HCT116 (cell line): ENCODE measurements at regions not wholly inside any gene's neighbourhood (a gene's known extent, or its start where the extent isn't known, plus 50 kb on each side); places are given as distances from the start of the nearest gene placed in this dataset.
"Not testable (repeated sequence)": the region's sequence is repeated elsewhere in the genome, so short reads cannot be mapped to it uniquely, and the experiment has no call there.

Experiments
- ATAC-seq: fragments of 200-7000 bp; cut with Tn5 transposase; 2 replicates; pipeline ENCODE4 v1.9.1; 2020; ENCODE audit warnings: mild to moderate bottlenecking, moderate library complexity
- BruUV-seq: library from RNA; stranded (reverse); fragments of 400-500 nt; replicated peaks from 2 replicates; lab custom pipeline; 2021; lab: Mats Ljungman, UMichigan
- CTCF ChIA-PET: fragments of 300-600 bp; sonication (Branson Sonifier 250); formaldehyde crosslinking; loops from one replicate; lab custom pipeline; 2021; ENCODE audit warnings: antibody characterized with exemption; lab: Charles Lee
- POLR2A ChIA-PET: fragments of 300-600, 350-600 bp; sonication (Branson Sonifier 250); formaldehyde crosslinking; loops from one replicate; lab custom pipeline; 2021; ENCODE audit warnings: antibody characterized with exemption; lab: Charles Lee
- RAD21 ChIA-PET, 2 experiments: fragments of 300-600 bp; sonication (Branson Sonifier 250); formaldehyde crosslinking; loops; one replicate each; lab custom pipeline; 2023; ENCODE audit warnings: low total read pairs in 2 of 2; ENCODE audit not compliant: uncharacterized antibody in 2 of 2, unreplicated experiment in 2 of 2, low non-redundant PET in 1 of 2; lab: Charles Lee
- DNase-seq: peaks from one replicate; pipeline ENCODE4 v3.0.0-alpha.2; 2010; ENCODE audit warnings: low read depth, low spot score
- H2AFZ ChIP-seq: fragments of 200-600 bp; shearing (Covaris generic), sonication (generic); 2 replicates; pipeline ENCODE4 v1.6.1; 2017; ENCODE audit warnings: low read depth, mixed run types, mixed read lengths, antibody characterized with exemption, low read length; ENCODE audit not compliant: poor library complexity, severe bottlenecking
- H3K27ac ChIP-seq: 2 replicates; pipeline ENCODE4 v1.5.1; 2012; ENCODE audit warnings: low read depth, low read length
- H3K27me3 ChIP-seq: fragments of 200-600 bp; sonication (generic); 2 replicates; pipeline ENCODE4 v1.6.1; 2016; ENCODE audit warnings: mixed run types, low read length, mixed read lengths; ENCODE audit not compliant: insufficient read depth
- H3K36me3 ChIP-seq, 2 experiments: fragments of 200-500 bp in 1 of 2; fragments of 200-600 bp in 1 of 2; sonication (Bioruptor generic) in 1 of 2; sonication (generic) in 1 of 2; 2 replicates each; pipeline versions ENCODE4 v1.5.1 to v1.6.1; 2014 to 2016; ENCODE audit warnings: low read length in 2 of 2, inconsistent platforms in 1 of 2, mixed read lengths in 1 of 2, mixed run types in 1 of 2; ENCODE audit not compliant: insufficient read depth in 2 of 2, control insufficient read depth in 1 of 2
- H3K4me1 ChIP-seq, 2 experiments: fragments of 200-600 bp in 1 of 2; sonication (generic) in 1 of 2; 2 replicates each; pipeline versions ENCODE4 v1.5.1 to v1.6.1; 2012 to 2017; ENCODE audit warnings: low read length in 2 of 2, inconsistent platforms in 1 of 2, mild to moderate bottlenecking in 1 of 2, mixed read lengths in 1 of 2, mixed run types in 1 of 2, moderate library complexity in 1 of 2; ENCODE audit not compliant: insufficient read depth in 2 of 2, control insufficient read depth in 1 of 2
- H3K4me2 ChIP-seq: fragments of 200-600 bp; sonication (generic); 2 replicates; pipeline ENCODE4 v1.6.1; 2017; ENCODE audit warnings: mixed run types, low read length, mixed read lengths
- H3K4me3 ChIP-seq, 2 experiments: fragments of 200-600 bp in 1 of 2; sonication (generic) in 1 of 2; replicated peaks in 1 of 2; 2 replicates each; pipeline ENCODE4 v1.5.1; 2011 to 2016; ENCODE audit warnings: low read length in 2 of 2, control low read depth in 1 of 2, low read depth in 1 of 2, mild to moderate bottlenecking in 1 of 2, mixed read lengths in 1 of 2, mixed run types in 1 of 2
- H3K79me2 ChIP-seq: fragments of 200-600 bp; sonication (generic); 2 replicates; pipeline ENCODE4 v1.6.1; 2017; ENCODE audit warnings: mild to moderate bottlenecking, mixed run types, low read length, moderate library complexity, mixed read lengths; ENCODE audit not compliant: insufficient read depth
- H3K9ac ChIP-seq: fragments of 200-600 bp; sonication (generic); 2 replicates; pipeline ENCODE4 v1.6.1; 2016; ENCODE audit warnings: low read length, mixed read lengths
- H3K9me2 ChIP-seq: fragments of 200-600 bp; sonication (generic), shearing (Covaris generic); 2 replicates; pipeline ENCODE4 v1.6.1; 2017; ENCODE audit warnings: mixed run types, mild to moderate bottlenecking, moderate library complexity; ENCODE audit not compliant: insufficient read depth
- H3K9me3 ChIP-seq, 2 experiments: fragments of 200-500 bp in 1 of 2; fragments of 200-600 bp in 1 of 2; sonication (Bioruptor generic) in 1 of 2; sonication (generic) in 1 of 2; 2 replicates each; pipeline ENCODE4 v1.6.1; 2014 to 2017; ENCODE audit warnings: low read length in 2 of 2, mixed read lengths in 2 of 2, inconsistent platforms in 1 of 2, low read depth in 1 of 2, mild to moderate bottlenecking in 1 of 2, mixed run types in 1 of 2, moderate library complexity in 1 of 2; ENCODE audit not compliant: control insufficient read depth in 1 of 2, insufficient read depth in 1 of 2
- H4K20me1 ChIP-seq: fragments of 200-600 bp; sonication (generic), shearing (Covaris generic); 2 replicates; pipeline ENCODE4 v1.6.1; 2017; ENCODE audit warnings: mixed run types, mild to moderate bottlenecking, moderate library complexity; ENCODE audit not compliant: insufficient read depth
- ATF3 ChIP-seq: IDR thresholded peaks from 2 replicates; pipeline ENCODE4 v1.6.1; 2012
- intact Hi-C: fragments of 100-400 bp; cut with micrococcal nuclease; formaldehyde crosslinking; loops from 2 replicates; pipeline ENCODE4 v1.10.0; 2022

DNA sequence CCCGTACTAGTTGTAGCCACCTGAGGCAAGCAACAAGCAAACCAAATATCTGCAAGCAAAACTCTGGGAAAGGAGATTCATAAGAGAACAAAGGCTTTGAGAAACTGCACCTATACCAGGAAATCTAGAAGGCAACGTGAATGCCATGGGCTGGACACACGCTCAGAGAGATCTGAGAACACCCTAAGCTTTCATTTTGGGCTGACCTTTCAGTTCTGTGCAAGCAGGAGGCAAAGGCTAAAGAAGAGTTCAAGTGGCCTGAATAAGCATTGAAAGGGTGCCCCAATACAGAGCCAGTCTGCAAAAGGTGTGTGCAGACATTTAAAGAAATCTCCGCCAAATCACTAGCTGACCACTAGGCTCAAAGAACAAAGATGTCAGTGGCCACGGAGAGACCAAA is 461.6 kb downstream of the PYDC2 start:
- no peak overlapping the region for H2AFZ ChIP-seq
- no peaks in the 10 kb centered on the region for H3K36me3 ChIP-seq
- no peak overlapping the region for H3K4me3 ChIP-seq
- POLR2A ChIA-PET, result no interaction called here
- no peaks in the 10 kb centered on the region for H3K79me2 ChIP-seq
- H3K27ac ChIP-seq, result no peak overlapping the region
- intact Hi-C loops, result no loop called here
- H3K4me1 ChIP-seq, result no peaks in the 10 kb centered on the region
- no peaks in the 10 kb centered on the region for H4K20me1 ChIP-seq
- RAD21 ChIA-PET, result no interaction called here
- CTCF ChIA-PET, result no interaction called here
- H3K9ac ChIP-seq, result no peak overlapping the region
- ATAC-seq (no peak), DNase-seq (no peak)
- no peaks in the 10 kb centered on the region for H3K27me3 ChIP-seq
- H3K4me2 ChIP-seq, result no peak overlapping the region
- no peaks in the 10 kb centered on the region for H3K9me2 ChIP-seq
- TF ChIP-seq ATF3, result no peak
- BruUV-seq, result no TSS peak
- H3K9me3 ChIP-seq, result no peaks in the 10 kb centered on the region

- BruUV-seq, H3K79me2 ChIP-seq, H3K9me2 ChIP-seq, H3K4me2 ChIP-seq, ATAC-seq, H2AFZ ChIP-seq, RAD21 ChIA-PET, H3K36me3 ChIP-seq, H4K20me1 ChIP-seq, DNase-seq, H3K4me3 ChIP-seq, POLR2A ChIA-PET, H3K27ac ChIP-seq, H3K9ac ChIP-seq, H3K9me3 ChIP-seq, intact Hi-C loops, CTCF ChIA-PET, H3K4me1 ChIP-seq, H3K27me3 ChIP-seq: not testable (repeated sequence)
These were observed 466.3 kb downstream of the PYDC2 start for GRCh38 chr3:191927183-191927817.

DNA sequence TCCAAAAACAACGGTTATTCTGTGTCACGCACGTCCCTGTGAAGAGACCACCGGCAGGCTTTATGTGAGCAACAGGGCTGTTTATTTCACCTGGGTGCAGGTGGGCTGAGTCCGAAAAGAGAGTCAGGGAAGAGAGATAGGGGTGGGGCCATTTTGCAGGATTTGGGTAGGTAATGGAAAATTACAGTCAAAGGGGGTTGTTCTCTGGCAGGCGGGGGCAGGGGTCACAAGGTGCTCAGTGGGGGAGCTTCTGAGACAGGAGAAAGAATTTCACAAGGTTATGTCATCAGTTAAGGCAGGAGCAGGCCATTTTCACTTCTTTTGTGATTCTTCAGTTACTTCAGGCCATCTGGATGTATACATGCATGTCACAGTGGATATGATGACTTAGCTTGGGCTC is 467.0 kb downstream of the PYDC2 start:
- intact Hi-C loops, H3K4me2 ChIP-seq, H3K27me3 ChIP-seq, H2AFZ ChIP-seq, DNase-seq, BruUV-seq, CTCF ChIA-PET, H3K4me3 ChIP-seq, H3K9me3 ChIP-seq, H3K4me1 ChIP-seq, RAD21 ChIA-PET, H3K79me2 ChIP-seq, H4K20me1 ChIP-seq, ATAC-seq, H3K9ac ChIP-seq, H3K36me3 ChIP-seq, H3K27ac ChIP-seq, POLR2A ChIA-PET, H3K9me2 ChIP-seq: not testable (repeated sequence)
